Upper lobe of left lung (tissue), 6 donors: ENCODE measurements at regions not wholly inside any gene's neighbourhood (a gene's known extent, or its start where the extent isn't known, plus 50 kb on each side); places are given as distances from the start of the nearest gene placed in this dataset.

ENCODE experiments used
- ATAC-seq, 2 donors: fragments of 200-7000 bp; cut with Tn5 transposase; one replicate each; pipeline ENCODE4 v1.9.1; 2022; ENCODE audit warnings: mild to moderate bottlenecking in 2 of 2, moderate library complexity in 2 of 2; ENCODE audit not compliant: low FRiP score in 2 of 2
- DNase-seq, 2 donors: peaks; one replicate each; pipeline ENCODE4 v3.0.0-alpha.2; 2019 to 2020
- H3K27ac ChIP-seq, 4 donors: fragments of 200-600 bp; sonication (generic); one replicate each; pipeline ENCODE4 v1.5.1; 2016 to 2019
- H3K27me3 ChIP-seq, 4 donors: fragments of 200-600 bp; sonication (generic); one replicate each; pipeline ENCODE4 v1.5.1; 2017 to 2019
- H3K36me3 ChIP-seq, 4 donors: fragments of 200-600 bp; sonication (generic); one replicate each; pipeline ENCODE4 v1.5.1; 2016 to 2019
- H3K4me1 ChIP-seq, 4 donors: fragments of 200-600 bp; sonication (generic); one replicate each; pipeline ENCODE4 v1.5.1; 2018 to 2019
- H3K4me3 ChIP-seq, 4 donors: fragments of 200-600 bp; sonication (generic); one replicate each; pipeline ENCODE4 v1.5.1; 2017 to 2019; ENCODE audit warnings: mild to moderate bottlenecking in 2 of 4, moderate library complexity in 1 of 4
- H3K9me3 ChIP-seq, 4 donors: fragments of 200-600 bp; sonication (generic); one replicate each; pipeline ENCODE4 v1.5.1; 2018 to 2019
- EP300 ChIP-seq, 4 donors: sonication (generic); formaldehyde crosslinking; IDR thresholded peaks; one replicate each; pipeline ENCODE4 v1.5.1; 2017; ENCODE audit warnings: antibody characterized with exemption in 4 of 4, control low read depth in 2 of 4
- POLR2A ChIP-seq, 4 donors: fragments of 450-650 bp; IDR thresholded peaks; one replicate each; pipeline ENCODE4 v1.5.1; 2016 to 2017; ENCODE audit warnings: antibody characterized with exemption in 4 of 4, mild to moderate bottlenecking in 2 of 4
- POLR2AphosphoS5 ChIP-seq, 2 donors: sonication (generic); formaldehyde crosslinking; IDR thresholded peaks; one replicate each; pipeline ENCODE4 v1.5.1; 2017; ENCODE audit warnings: antibody characterized with exemption in 2 of 2
- WGBS, 2 donors: methylation state at CpG; one replicate each; pipeline ENCODE4 v1.1.5; 2017 to 2018; 5-methylcytosine and 5-hydroxymethylcytosine counted together
- TF ChIP-seq, protein P1 (sequence below), 6 experiments: fragments of 450-650 bp in 4 of 6; fragments of 200-600 bp in 2 of 6; sonication (generic) in 2 of 6; IDR thresholded peaks; one replicate each; pipeline ENCODE4 v1.5.1; 2016 to 2019; ENCODE audit warnings: antibody characterized with exemption in 6 of 6
- donor health status: DM: no; HTN: no; CAD: no; lungs with moderate emphysema.
- donor health status: DM: no; HTN: yes; CAD: no; lungs with severe emphysema.

DNA sequence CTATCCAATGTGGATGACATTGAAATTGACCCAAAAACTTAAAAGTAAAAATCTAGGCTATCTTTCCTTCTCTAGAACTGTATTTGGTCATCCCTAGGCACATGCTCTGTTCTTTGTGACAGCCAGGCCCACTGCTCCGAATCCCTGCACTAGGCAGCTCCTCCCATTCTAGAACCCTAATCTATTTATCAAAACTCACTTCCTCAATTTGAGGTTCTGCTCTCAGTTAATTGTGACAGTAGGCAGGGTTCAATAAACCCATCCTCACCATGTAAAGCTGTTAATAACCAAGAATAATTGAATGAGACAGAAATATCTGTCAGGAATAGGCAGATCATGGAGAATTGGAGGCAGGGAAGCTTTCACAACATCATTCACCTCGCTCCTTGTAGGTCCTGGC, 51.9 kb upstream of the IRF2 start:
- no peak overlapping the region for H3K27ac ChIP-seq
- 88 to 96% methylated on average over 2 of the region's 2 CpGs for WGBS, 2 donors
- H3K4me1 ChIP-seq = no peaks in the 10 kb centered on the region
- TF ChIP-seq, protein P1, sequence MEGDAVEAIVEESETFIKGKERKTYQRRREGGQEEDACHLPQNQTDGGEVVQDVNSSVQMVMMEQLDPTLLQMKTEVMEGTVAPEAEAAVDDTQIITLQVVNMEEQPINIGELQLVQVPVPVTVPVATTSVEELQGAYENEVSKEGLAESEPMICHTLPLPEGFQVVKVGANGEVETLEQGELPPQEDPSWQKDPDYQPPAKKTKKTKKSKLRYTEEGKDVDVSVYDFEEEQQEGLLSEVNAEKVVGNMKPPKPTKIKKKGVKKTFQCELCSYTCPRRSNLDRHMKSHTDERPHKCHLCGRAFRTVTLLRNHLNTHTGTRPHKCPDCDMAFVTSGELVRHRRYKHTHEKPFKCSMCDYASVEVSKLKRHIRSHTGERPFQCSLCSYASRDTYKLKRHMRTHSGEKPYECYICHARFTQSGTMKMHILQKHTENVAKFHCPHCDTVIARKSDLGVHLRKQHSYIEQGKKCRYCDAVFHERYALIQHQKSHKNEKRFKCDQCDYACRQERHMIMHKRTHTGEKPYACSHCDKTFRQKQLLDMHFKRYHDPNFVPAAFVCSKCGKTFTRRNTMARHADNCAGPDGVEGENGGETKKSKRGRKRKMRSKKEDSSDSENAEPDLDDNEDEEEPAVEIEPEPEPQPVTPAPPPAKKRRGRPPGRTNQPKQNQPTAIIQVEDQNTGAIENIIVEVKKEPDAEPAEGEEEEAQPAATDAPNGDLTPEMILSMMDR (IDR thresholded peaks at IDR 0.05) = no peak
- TF ChIP-seq POLR2AphosphoS5 (IDR thresholded peaks at IDR 0.05) = no peak
- TF ChIP-seq POLR2A (IDR thresholded peaks at IDR 0.05) = no peak
- no peak for TF ChIP-seq EP300 (IDR thresholded peaks at IDR 0.05)
- H3K9me3 ChIP-seq = no peaks in the 10 kb centered on the region
- H3K4me3 ChIP-seq = no peak overlapping the region
- H3K27me3 ChIP-seq = no peaks in the 10 kb centered on the region
- no peaks in the 10 kb centered on the region for H3K36me3 ChIP-seq
- DNase-seq = no peak
- no peak for ATAC-seq
